Hepatocyte (in vitro differentiated cells): ENCODE measurements at regions not wholly inside any gene's neighbourhood (a gene's known extent, or its start where the extent isn't known, plus 50 kb on each side); places are given as distances from the start of the nearest gene placed in this dataset.

Experiments
- DNase-seq: peaks from one replicate; pipeline ENCODE4 v3.0.0-alpha.2; 2016; ENCODE audit warnings: low spot score
- H2AFZ ChIP-seq: fragments of 200-600 bp; sonication (generic); 2 replicates; pipeline ENCODE4 v1.6.0; 2016; ENCODE audit warnings: antibody characterized with exemption, mild to moderate bottlenecking
- H3K27ac ChIP-seq: fragments of 200-600 bp; sonication (generic); 2 replicates; pipeline ENCODE4 v1.5.1; 2016; ENCODE audit warnings: mild to moderate bottlenecking
- H3K27me3 ChIP-seq: fragments of 200-600 bp; sonication (generic); 2 replicates; pipeline ENCODE4 v1.6.1; 2016
- H3K36me3 ChIP-seq: fragments of 200-600 bp; sonication (generic); replicated peaks from 2 replicates; pipeline ENCODE4 v1.5.1; 2016; ENCODE audit warnings: low read depth; ENCODE audit not compliant: insufficient read depth
- H3K4me1 ChIP-seq: fragments of 200-600 bp; sonication (generic); 2 replicates; pipeline ENCODE4 v1.5.1; 2016; ENCODE audit warnings: mild to moderate bottlenecking, moderate library complexity; ENCODE audit not compliant: insufficient read depth
- H3K4me2 ChIP-seq: fragments of 200-600 bp; sonication (generic); 2 replicates; pipeline ENCODE4 v1.6.0; 2016
- H3K4me3 ChIP-seq: fragments of 200-600 bp; sonication (generic); 2 replicates; pipeline ENCODE4 v1.5.1; 2016; ENCODE audit warnings: mild to moderate bottlenecking
- H3K79me2 ChIP-seq: fragments of 200-600 bp; sonication (generic); 2 replicates; pipeline ENCODE4 v1.6.0; 2017; ENCODE audit warnings: mild to moderate bottlenecking
- H3K9me2 ChIP-seq: fragments of 200-600 bp; sonication (generic); replicated peaks from 2 replicates; pipeline ENCODE4 v1.6.0; 2017; ENCODE audit warnings: mild to moderate bottlenecking; ENCODE audit not compliant: insufficient read depth
- H3K9me3 ChIP-seq: fragments of 200-600 bp; sonication (generic); 2 replicates; pipeline ENCODE4 v1.5.1; 2016; ENCODE audit warnings: low read depth, mild to moderate bottlenecking
- H4K20me1 ChIP-seq: fragments of 200-600 bp; sonication (generic); 2 replicates; pipeline ENCODE4 v1.6.0; 2016; ENCODE audit warnings: mild to moderate bottlenecking; ENCODE audit not compliant: insufficient read depth, poor library complexity, severe bottlenecking
- CTCF ChIP-seq: fragments of 200-600 bp; sonication (generic); IDR thresholded peaks from 2 replicates; pipeline ENCODE4 v1.5.1; 2016; ENCODE audit warnings: antibody characterized with exemption, mild to moderate bottlenecking; ENCODE audit not compliant: poor library complexity
- EZH2 ChIP-seq: fragments of 200-600 bp; sonication (generic); IDR thresholded peaks from 2 replicates; pipeline ENCODE4 v1.6.1; 2016; ENCODE audit warnings: antibody characterized with exemption, mild to moderate bottlenecking, borderline replicate concordance
- EZH2phosphoT487 ChIP-seq: fragments of 200-600 bp; sonication (generic); IDR thresholded peaks from one replicate; pipeline ENCODE4 v1.6.1; 2018; ENCODE audit warnings: antibody characterized with exemption, mild to moderate bottlenecking, low read depth, moderate library complexity; ENCODE audit not compliant: unreplicated experiment, severe bottlenecking
- WGBS: methylation state at CpG from one replicate; pipeline ENCODE4 v1.1.6; 2016; ENCODE audit warnings: low lambda C conversion rate; ENCODE audit errors: missing lambda C conversion rate; 5-methylcytosine and 5-hydroxymethylcytosine counted together

- 62% methylated on average over 3 of the region's 3 CpGs for WGBS
- Histone ChIP-seq H3K9me2 (no peaks in the 10 kb centered on the region), H3K27me3 (no peaks in the 10 kb centered on the region), H2AFZ (no peak overlapping the region), H3K4me3 (no peak overlapping the region), H3K36me3 (no peaks in the 10 kb centered on the region), H3K27ac (no peak overlapping the region), H3K4me1 (no peaks in the 10 kb centered on the region), H4K20me1 (no peaks in the 10 kb centered on the region), H3K79me2 (no peaks in the 10 kb centered on the region), H3K4me2 (no peak overlapping the region), H3K9me3 (no peaks in the 10 kb centered on the region)
- DNase-seq = no peak
- TF ChIP-seq EZH2phosphoT487 (no peak), EZH2 (no peak), CTCF (no peak)
These were observed 50.5 kb upstream of the FOXP2 start for GRCh38 chr7:114364151-114364550.

- TF ChIP-seq EZH2phosphoT487 = no peak
- no peak for TF ChIP-seq EZH2
- TF ChIP-seq CTCF = no peak
- H3K27ac ChIP-seq = no peak overlapping the region
- H3K9me3 ChIP-seq = no peaks in the 10 kb centered on the region
- no peaks in the 10 kb centered on the region for H3K79me2 ChIP-seq
- no peak for DNase-seq
- H2AFZ ChIP-seq = no peak overlapping the region
- no peaks in the 10 kb centered on the region for H3K9me2 ChIP-seq
- no peak overlapping the region for H3K4me3 ChIP-seq
- no peaks in the 10 kb centered on the region for H4K20me1 ChIP-seq
- H3K27me3 ChIP-seq = no peaks in the 10 kb centered on the region
- 100% methylated on average over 1 of the region's 1 CpG for WGBS
- H3K4me2 ChIP-seq = no peak overlapping the region
- H3K4me1 ChIP-seq = no peaks in the 10 kb centered on the region
- H3K36me3 ChIP-seq = no peaks in the 10 kb centered on the region
These were observed 51.3 kb upstream of the FOXP2 start for GRCh38 chr7:114363292-114363691.

GRCh38 chr7:114358911-114359310, 55.7 kb upstream of the FOXP2 start:
- WGBS = 96% methylated on average over 2 of the region's 2 CpGs
- H4K20me1 ChIP-seq = no peaks in the 10 kb centered on the region

More at GRCh38 chr7:114358911-114359310, 55.7 kb upstream of the FOXP2 start:
- DNase-seq = no peak
- Histone ChIP-seq H3K4me3 (no peak overlapping the region), H3K9me2 (no peaks in the 10 kb centered on the region), H3K9me3 (no peaks in the 10 kb centered on the region), H3K27ac (no peak overlapping the region), H3K4me1 (no peaks in the 10 kb centered on the region), H3K36me3 (no peaks in the 10 kb centered on the region), H3K79me2 (no peaks in the 10 kb centered on the region), H3K27me3 (no peaks in the 10 kb centered on the region), H2AFZ (no peak overlapping the region), H3K4me2 (no peak overlapping the region)
- TF ChIP-seq EZH2 (no peak), CTCF (no peak), EZH2phosphoT487 (no peak)
